Activated naive CD4-positive, alpha-beta T cell treated with anti-CD3 and anti-CD28 coated beads, Interleukin-2, amount 50 U/mL, for 72 hours (primary cell): ENCODE measurements at regions not wholly inside any gene's neighbourhood (a gene's known extent, or its start where the extent isn't known, plus 50 kb on each side); places are given as distances from the start of the nearest gene placed in this dataset.
"Not testable (repeated sequence)": the region's sequence is repeated elsewhere in the genome, so short reads cannot be mapped to it uniquely, and the experiment has no call there.

Experiments used
- ATAC-seq, 2 donors: fragments of 150-1000 bp; cut with Tn5 transposase; 2 replicates each; pipeline ENCODE4 v1.10.0; 2021; ENCODE audit warnings: mild to moderate bottlenecking in 2 of 2, moderate library complexity in 2 of 2
- DNase-seq, 2 donors: peaks; one replicate each; pipeline ENCODE4 v3.0.0; 2021 to 2022; ENCODE audit warnings: low spot score in 2 of 2
- H3K27ac Mint-ChIP-seq, 2 donors: one replicate each; pipeline ENCODE4 v1.8.0; 2022; ENCODE audit warnings: mild to moderate bottlenecking in 2 of 2, mixed read lengths in 2 of 2
- H3K36me3 Mint-ChIP-seq, 2 donors: one replicate each; pipeline ENCODE4 v1.8.0; 2022; ENCODE audit warnings: mixed read lengths in 2 of 2
- H3K9me3 Mint-ChIP-seq, 2 donors: one replicate each; pipeline ENCODE4 v1.8.0; 2022; ENCODE audit warnings: mixed read lengths in 2 of 2

DNA sequence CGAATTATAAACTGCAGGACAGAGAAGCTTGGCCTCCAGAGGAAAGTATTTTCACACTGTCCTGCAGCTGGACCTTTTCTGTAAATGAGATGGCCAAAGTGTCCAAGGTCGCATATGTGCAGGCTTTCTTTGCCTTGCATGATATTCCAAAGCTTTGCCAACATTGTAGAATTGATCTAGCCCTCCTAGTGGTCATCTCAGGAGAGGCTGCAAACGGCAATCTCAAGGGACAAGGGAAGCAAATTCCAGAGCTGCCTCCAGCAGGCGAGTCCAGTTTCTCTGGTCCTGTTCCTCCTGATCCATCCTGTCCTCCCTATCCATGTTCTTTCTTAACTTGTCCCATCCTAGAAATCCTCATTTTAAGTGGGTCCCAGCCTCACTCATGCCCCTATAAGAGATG is 373.4 kb upstream of the PCDH15 start:
- Mint-ChIP-seq H3K36me3 (no peaks in the 10 kb centered on the region), H3K27ac (no peak overlapping the region), H3K9me3 (peaks cover 6 to 17% of the 10 kb centered on the region in 2 donors)
- DNase-seq: no peak
- ATAC-seq: no peak

DNA sequence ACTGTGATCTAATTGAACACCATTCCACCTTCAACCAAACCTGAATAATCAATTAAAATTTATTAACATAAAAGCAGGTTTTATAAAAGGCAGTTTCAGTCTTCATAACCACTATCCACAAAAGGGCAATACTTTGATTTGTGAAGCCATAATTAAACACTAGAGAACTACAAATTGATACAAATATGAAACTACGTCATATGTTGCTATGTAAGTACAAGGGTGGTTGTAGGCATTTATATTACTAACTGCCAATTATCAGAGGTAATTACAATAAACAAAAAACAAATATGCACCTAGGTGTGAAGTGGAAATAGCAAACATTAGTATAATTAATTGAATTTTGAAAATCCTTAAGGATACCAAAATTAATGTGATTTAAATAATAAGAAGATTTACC is 368.5 kb upstream of the PCDH15 start:
- H3K36me3 Mint-ChIP-seq: no peaks in the 10 kb centered on the region
- DNase-seq (no peak), ATAC-seq (no peak)
- peaks cover 4 to 5% of the 10 kb centered on the region in 2 donors for H3K9me3 Mint-ChIP-seq
- H3K27ac Mint-ChIP-seq: no peak overlapping the region

DNA sequence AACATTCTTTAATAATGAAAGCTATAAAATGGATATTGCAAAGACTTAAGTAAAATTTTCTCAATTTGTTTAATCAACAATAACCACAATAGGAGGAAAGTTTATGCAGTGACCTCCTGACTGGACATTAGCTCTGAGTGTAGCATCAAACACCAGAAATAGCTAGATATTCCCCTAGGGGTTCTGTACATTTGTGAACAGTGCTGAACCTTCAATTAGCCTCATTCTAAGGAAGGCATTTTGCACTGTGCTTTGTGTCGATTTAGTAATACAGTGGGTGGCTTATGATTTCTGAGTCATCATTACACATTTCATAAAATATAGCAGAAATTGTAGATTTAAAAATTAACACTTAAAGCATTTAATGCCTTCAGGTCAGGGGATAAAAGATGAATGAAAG is 367.3 kb upstream of the PCDH15 start:
- peaks cover 4 to 5% of the 10 kb centered on the region in 2 donors for H3K9me3 Mint-ChIP-seq
- DNase-seq (no peak), ATAC-seq (no peak)
- H3K27ac Mint-ChIP-seq: no peak overlapping the region
- H3K36me3 Mint-ChIP-seq: no peaks in the 10 kb centered on the region

DNA sequence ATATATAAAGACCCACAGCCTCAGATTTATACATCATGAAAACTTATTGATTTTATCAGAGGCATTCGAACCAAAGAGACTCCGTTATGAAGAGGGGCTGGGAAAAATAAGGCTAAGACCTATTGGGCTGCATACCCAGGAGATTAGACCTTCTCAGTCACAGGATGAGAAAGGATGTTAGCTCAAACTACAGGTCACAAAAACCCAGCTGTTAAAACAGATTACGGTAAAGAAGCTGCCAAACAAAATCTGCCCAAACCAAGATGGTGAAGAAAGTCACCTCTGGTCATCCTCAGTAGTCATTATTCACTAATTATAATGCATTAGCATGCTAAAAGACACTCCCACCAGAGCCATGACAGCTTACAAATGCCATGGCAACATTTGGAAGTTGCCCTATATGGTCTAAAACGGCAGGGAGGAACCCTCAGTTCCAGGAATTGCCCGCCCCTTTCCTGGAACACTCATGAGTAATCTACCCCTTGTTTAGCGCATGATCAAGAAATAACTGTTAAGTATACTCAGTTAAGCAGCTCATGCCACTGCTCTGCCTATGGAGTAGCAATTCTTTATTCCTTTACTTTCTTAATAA is 362.5 kb upstream of the PCDH15 start:
- no peak overlapping the region for H3K27ac Mint-ChIP-seq
- DNase-seq (no peak), ATAC-seq (no peak)
- H3K9me3 Mint-ChIP-seq: peaks cover 6 to 8% of the 10 kb centered on the region in 2 donors
- H3K36me3 Mint-ChIP-seq: no peaks in the 10 kb centered on the region

DNA sequence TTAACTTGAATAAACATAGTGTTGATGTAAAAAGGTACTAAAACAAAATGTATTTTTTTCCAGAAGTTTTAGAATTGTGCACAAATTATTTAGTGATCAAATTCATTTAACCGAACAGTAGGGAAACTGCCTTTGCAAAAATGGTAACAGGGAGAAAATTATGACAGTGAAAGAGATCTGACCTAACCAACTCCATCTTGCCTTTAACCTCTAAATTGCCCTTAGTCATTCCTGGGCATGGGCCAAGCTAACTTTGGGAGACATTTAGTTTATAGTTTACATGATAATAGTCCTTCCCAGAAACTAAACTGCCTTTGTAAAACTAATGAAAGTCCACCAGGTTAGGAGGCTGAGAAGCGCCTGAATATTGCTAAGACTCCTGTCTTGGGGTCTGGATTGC is 361.3 kb upstream of the PCDH15 start:
- DNase-seq, H3K36me3 Mint-ChIP-seq, H3K27ac Mint-ChIP-seq, ATAC-seq: not testable (repeated sequence)
- peaks cover 7 to 12% of the 10 kb centered on the region in 2 donors for H3K9me3 Mint-ChIP-seq

DNA sequence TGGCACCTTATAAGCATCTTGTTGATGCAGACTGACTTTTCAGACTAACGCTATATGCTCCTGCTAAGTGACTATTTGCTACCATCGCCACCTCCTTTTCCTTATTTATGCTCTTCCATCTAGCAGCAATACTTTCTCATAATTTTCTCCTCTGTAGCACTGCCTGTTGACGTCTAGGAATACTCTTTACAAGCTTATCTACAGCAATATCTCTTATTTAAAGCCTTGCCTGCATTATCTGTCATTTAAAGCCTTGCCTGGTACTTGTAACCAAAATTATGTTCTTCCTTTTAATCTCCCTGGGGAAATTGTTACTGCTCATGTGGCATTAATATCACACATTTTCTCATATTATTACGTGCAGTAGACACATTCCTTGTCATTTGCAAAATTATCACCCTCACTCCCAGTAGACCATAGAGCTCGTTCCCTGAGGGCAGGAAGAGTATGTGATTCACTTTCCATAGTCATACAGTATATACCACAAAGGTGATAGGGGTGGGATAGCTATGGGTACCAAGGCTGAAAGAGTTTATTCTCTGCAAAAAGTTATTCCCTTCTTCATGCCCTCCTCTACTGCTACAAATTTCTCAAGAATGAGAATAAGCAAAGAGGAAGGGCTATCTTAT is 359.7 kb upstream of the PCDH15 start:
- ATAC-seq (no peak), DNase-seq (no peak)
- no peaks in the 10 kb centered on the region for H3K36me3 Mint-ChIP-seq
- no peak overlapping the region for H3K27ac Mint-ChIP-seq
- peaks cover 9 to 12% of the 10 kb centered on the region in 2 donors for H3K9me3 Mint-ChIP-seq

DNA sequence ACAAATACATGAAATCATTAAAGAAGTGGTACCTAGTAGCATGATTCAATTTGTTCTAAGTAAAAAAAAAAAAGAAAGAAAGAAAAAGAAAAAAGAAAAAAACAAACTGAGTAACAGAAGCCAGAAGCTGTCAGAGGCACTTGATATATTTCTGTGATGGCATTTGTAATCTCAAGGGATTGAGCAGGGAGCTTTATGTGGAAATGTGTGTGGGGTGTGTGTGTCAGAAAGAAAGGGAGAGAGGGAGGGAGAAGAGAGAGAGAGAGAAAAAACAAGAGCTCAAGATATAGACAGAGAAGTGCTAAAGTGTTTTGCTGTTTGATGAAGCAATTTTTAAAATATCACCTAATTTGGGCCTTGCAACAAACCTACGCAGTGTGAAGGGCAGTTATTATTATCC is 357.6 kb upstream of the PCDH15 start:
- DNase-seq: no peak
- no peaks in the 10 kb centered on the region for H3K36me3 Mint-ChIP-seq
- peaks cover 9 to 17% of the 10 kb centered on the region in 2 donors for H3K9me3 Mint-ChIP-seq
- ATAC-seq: no peak
- no peak overlapping the region for H3K27ac Mint-ChIP-seq

DNA sequence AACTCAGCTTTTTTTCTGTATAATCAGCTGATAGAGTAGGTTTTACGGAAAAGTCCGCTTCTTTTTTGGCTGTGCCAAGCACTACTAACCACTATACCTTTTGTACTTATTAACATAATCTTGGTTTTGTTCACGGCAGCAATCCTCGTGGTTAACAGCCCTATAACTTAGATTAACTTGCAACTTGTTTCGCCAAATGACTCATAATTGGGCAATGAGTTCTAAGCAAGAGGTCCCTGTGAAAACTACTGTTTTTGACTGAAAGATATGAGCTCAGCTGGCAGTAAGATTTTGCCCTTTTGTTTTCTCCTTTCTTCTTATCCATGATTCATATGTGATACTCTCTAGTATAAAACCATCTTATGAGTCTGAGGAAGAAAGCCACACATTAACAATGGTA is 345.0 kb upstream of the PCDH15 start:
- H3K9me3 Mint-ChIP-seq: peaks cover 0 to 11% of the 10 kb centered on the region in 2 donors
- DNase-seq: no peak
- no peak overlapping the region for H3K27ac Mint-ChIP-seq
- no peak for ATAC-seq
- H3K36me3 Mint-ChIP-seq: no peaks in the 10 kb centered on the region

DNA sequence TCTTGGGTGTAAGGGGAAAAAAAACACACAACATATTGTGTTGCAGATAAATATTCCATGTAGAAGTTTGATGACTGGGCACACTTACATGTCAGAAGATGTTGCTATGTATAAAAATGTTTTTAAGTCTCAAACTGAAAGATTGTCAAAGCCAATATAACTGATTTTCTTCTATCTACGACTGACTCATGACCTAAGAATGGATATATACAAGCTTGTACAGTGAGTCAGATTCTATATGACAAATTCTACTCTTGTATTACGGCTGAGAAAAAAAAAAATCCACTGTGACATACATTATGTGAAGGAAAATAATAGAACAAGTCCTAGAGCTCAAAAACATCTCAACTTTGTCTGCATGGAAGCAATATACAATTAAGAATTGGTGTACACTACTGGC is 343.0 kb upstream of the PCDH15 start:
- no peaks in the 10 kb centered on the region for H3K36me3 Mint-ChIP-seq

DNA sequence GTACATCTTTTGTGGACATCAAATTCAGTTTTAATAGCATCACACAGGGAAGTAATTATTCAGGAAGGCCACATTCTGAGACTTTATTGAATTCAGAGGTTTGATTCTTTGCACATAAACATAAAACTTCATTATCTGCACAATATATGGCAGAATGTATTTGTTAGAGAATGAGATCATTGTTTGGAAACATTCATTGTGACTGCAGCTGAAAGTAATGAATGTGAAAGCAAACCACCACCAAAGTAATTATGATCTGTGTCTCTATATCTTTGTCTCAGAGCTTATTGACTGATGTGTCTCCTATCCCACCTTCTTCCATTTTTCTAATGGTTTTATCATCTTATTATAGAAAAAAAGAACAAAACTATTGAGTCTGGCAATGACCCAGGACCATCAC is 340.9 kb upstream of the PCDH15 start:
- Mint-ChIP-seq H3K36me3 (no peaks in the 10 kb centered on the region), H3K9me3 (peaks cover 0 to 5% of the 10 kb centered on the region in 2 donors), H3K27ac (no peak overlapping the region)
- ATAC-seq (no peak), DNase-seq (no peak)

More for the DNA sequence above, 343.0 kb upstream of the PCDH15 start:
- H3K9me3 Mint-ChIP-seq: peaks cover 0 to 9% of the 10 kb centered on the region in 2 donors
- no peak for ATAC-seq
- H3K27ac Mint-ChIP-seq: no peak overlapping the region
- no peak for DNase-seq

DNA sequence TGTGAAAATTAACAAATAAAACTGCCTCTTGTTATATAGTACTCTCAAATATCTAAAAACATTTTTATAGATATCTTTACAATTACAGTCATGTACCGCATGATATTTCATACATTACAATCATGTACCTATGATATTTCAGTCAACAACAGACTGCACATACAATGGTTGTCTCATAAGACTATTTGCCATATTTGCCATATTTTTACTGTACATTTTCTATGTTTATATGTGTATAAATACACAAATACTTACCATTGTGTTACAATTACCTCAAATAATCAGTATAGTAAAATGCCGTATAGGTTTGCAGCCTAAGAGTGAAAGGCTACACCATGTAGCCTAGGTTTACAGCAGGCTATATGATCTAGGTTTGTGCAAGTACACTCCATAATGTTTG is 336.0 kb upstream of the PCDH15 start:
- ATAC-seq (no peak), DNase-seq (no peak)
- H3K27ac Mint-ChIP-seq: no peak overlapping the region
- H3K36me3 Mint-ChIP-seq: no peaks in the 10 kb centered on the region
- peaks cover 0 to 13% of the 10 kb centered on the region in 2 donors for H3K9me3 Mint-ChIP-seq

DNA sequence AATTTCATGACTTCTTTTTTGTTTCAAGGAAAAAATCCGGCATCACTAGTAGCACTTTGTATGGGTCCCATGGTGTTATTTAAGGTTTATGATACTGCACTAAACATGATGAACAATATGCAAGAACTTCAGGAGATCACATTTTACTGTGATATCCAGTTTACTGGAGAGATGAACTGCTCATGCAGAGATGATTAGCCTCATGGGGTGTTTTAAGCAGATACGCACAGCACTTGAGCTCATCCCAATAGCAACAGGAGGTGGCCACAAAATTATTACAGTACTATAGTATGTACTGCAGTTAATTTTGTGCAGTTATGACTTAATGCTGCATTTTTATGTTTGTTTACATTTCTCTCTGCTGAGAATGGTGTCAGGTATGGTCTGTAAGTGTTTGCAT is 303.7 kb upstream of the PCDH15 start:
- Mint-ChIP-seq H3K36me3 (no peaks in the 10 kb centered on the region), H3K9me3 (peaks cover 11 to 19% of the 10 kb centered on the region in 2 donors), H3K27ac (no peak overlapping the region)
- no peak for ATAC-seq
- no peak for DNase-seq

DNA sequence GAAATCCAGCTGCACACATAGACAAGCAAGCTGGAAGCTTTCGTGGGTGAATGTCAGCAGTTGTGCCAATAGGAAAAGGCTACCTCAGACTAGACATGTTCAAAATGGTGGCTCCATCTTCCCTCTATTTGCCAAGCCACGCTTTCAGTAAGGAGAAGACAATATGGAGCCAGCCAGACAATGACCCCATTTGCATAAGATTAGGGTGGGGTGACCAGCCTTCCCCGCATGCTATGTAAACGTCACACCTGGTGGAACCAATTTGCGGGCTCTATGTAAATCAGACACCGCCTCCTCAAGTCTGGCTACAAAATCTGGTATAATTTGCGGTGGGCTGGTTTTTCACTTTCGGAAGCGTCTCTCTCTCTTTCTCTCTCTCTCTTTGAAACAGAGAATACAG is 297.4 kb upstream of the PCDH15 start:
- Mint-ChIP-seq H3K27ac (no peak overlapping the region), H3K9me3 (peaks cover 16 to 18% of the 10 kb centered on the region in 2 donors), H3K36me3 (no peaks in the 10 kb centered on the region)
- DNase-seq (no peak), ATAC-seq (no peak)

DNA sequence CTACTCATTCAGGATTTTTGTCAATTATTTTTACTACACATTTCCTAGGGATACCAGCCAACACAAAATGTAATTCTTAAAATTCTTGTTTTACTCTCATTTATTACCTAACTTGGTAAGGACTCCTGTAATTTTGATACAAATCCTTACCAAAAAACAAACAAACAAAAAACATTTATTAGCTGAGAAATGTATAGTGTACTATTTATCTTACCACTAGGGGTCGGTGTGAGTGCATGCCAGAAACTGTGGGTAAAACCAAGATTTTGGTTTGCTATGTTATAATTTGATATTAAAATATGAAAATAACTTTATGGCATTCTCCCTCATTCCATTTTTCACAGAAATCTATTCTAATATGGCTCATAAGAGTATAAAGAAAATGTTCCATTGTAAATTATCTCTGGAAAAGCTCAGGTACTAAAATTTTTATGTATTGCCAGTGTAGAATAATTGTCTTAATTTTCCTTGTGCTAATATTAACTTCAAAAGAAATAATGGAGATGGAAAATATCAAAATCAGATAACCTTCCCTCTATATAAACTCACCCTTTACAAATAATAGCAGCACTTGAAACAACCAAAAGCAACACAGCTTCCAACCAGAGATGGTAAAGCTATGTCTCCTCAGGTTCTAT is 290.8 kb upstream of the PCDH15 start:
- no peaks in the 10 kb centered on the region for H3K9me3 Mint-ChIP-seq
- no peaks in the 10 kb centered on the region for H3K36me3 Mint-ChIP-seq
- ATAC-seq: no peak

DNA sequence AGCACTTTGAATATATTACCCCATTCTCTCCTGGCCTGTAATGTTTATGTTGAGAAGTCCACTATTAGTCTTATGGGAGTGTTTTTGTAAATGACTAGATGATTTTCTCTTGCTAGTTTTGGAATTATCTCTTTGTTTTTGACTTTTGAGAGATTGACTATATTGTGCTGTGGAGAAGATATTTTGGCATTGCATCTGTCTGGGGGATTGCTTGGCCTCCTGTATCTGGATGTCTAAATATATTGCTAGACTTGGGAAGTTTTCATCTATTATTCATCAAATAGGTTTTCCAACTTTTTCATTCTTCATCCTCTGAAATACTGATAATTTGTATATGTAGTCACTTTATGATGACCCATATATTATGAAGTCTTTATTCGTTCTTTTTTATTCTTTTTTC is 277.1 kb upstream of the PCDH15 start:
- H3K9me3 Mint-ChIP-seq: peaks cover 17 to 27% of the 10 kb centered on the region in 2 donors
- H3K27ac Mint-ChIP-seq: no peak overlapping the region
- no peaks in the 10 kb centered on the region for H3K36me3 Mint-ChIP-seq
- ATAC-seq: no peak
- no peak for DNase-seq

More for the DNA sequence above, 290.8 kb upstream of the PCDH15 start:
- no peak for DNase-seq
- no peak overlapping the region for H3K27ac Mint-ChIP-seq

DNA sequence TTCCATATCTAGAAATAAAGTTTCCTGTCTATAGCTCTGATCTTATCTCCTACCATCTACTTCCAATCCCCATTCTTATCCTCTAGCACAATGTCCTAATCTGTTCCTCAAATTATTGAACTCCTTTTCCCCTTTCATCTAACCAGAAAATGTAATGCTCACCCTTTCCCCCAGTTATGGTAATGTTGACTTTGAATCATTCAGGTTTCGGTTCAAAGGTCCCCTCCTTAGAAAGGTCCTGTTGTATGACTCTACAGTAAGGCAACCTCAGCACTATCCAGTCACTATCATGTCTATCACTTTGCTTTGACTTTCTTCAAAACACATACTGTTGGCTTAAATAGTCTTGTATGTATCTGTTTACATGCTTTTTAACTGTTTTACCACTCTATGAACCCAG is 264.2 kb upstream of the PCDH15 start:
- Mint-ChIP-seq H3K9me3 (peaks cover 5 to 6% of the 10 kb centered on the region in 2 donors), H3K36me3 (no peaks in the 10 kb centered on the region), H3K27ac (no peak overlapping the region)
- no peak for DNase-seq
- ATAC-seq: no peak

DNA sequence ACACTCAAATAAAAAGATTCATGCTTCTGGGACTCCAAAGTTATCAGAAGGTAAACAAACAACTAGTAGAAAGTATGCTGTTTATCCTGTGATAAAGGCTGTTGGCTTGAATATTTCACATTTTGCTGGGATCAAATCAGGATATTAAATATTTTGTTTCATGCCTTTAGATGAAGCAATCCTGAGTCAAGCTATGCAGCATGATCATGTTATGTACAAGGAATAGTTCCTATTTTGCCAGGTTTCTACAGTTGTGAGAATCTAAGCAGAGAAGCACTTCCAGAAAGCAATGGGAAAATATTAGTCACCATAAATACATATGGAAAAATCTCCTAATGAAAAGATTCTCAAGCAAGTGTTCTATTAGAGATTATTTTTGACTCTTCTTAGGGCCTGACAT is 262.8 kb upstream of the PCDH15 start:
- no peak for DNase-seq
- Mint-ChIP-seq H3K36me3 (no peaks in the 10 kb centered on the region), H3K9me3 (peaks cover 4 to 6% of the 10 kb centered on the region in 2 donors), H3K27ac (no peak overlapping the region)
- no peak for ATAC-seq

DNA sequence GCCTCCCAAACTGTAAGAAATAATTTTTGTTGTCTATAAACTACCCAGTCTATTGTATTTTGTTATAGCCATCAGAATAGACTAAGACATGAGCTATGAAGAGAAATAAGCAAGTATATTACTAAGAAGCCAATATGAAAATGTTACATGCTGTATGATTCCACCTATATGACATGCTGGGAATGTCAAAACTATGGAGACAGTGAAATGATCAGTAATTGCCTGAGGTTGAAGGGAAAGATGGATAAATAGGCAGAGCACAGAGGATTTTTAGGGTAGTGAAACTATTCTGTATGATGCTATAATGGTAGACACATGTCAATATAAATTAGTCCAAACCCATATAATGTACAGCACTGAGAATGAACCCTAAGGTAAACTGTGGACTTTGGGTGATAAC is 261.3 kb upstream of the PCDH15 start:
- no peaks in the 10 kb centered on the region for H3K36me3 Mint-ChIP-seq
- H3K9me3 Mint-ChIP-seq: peaks cover 9% of the 10 kb centered on the region in 2 donors
- ATAC-seq (no peak), DNase-seq (no peak)
- no peak overlapping the region for H3K27ac Mint-ChIP-seq
